ENCODE measurements at regions not wholly inside any gene's neighbourhood (a gene's known extent, or its start where the extent isn't known, plus 50 kb on each side); places are given as distances from the start of the nearest gene placed in this dataset.

DNA sequence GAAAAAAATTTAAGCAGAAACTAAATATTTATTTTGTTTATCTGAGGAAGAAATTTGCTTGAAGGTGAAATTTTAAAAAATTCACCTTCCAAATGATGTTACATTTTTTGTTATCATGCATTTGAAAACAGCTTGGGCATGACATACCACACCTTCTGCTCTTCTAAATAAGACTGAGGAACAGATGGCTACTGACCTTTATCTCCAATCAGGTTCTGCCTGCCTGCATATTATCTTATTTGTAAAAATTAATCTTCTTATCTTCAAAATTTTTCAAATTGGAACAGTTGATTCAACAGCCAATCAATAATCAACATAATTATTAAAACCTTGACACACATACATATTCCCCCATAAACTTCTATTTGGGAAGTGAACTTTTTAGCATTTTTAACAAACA is 641.8 kb upstream of the ZNF385D start:
- TF ChIP-seq JUN (IDR thresholded peaks at IDR 0.05; ENCODE audit: borderline replicate concordance, insufficient read depth, insufficient read length, low read depth) (no peak), POLR2AphosphoS5 (IDR thresholded peaks at IDR 0.05; ENCODE audit: insufficient read depth, low read depth, low read length) (no peak)
- Histone ChIP-seq H3K36me3 (ENCODE audit: control insufficient read depth in 2 of 2, extremely low read depth in 1 of 2, insufficient read depth in 2 of 2, low read length in 2 of 2) (no peaks in the 10 kb centered on the region), H3K4me2 (ENCODE audit: insufficient read depth, low read length) (no peak overlapping the region), H3K79me2 (ENCODE audit: control insufficient read depth, insufficient read depth, low read length) (no peaks in the 10 kb centered on the region), H3K27me3 (ENCODE audit: control insufficient read depth in 2 of 2, insufficient read depth in 2 of 2, low read length in 2 of 2) (no peaks in the 10 kb centered on the region), H4K20me1 (replicated peaks; ENCODE audit: control insufficient read depth, extremely low read depth, insufficient read depth, low read length) (no peaks in the 10 kb centered on the region), H3K4me1 (ENCODE audit: control insufficient read depth, extremely low read depth, insufficient read depth, low read length) (no peaks in the 10 kb centered on the region), H3K27ac (ENCODE audit: insufficient read depth, low read depth, low read length) (no peak overlapping the region), H3K9me1 (replicated peaks; ENCODE audit: control insufficient read depth, extremely low read depth, insufficient read depth, low read length) (no peaks in the 10 kb centered on the region), H2AFZ (ENCODE audit: low read depth, low read length) (no peak overlapping the region), H3K9ac (replicated peaks; ENCODE audit: extremely low read depth, insufficient read depth, low read length) (no peak overlapping the region), H3K4me3 (replicated peaks in 1 of 3; ENCODE audit: insufficient read depth in 1 of 3, low read depth in 1 of 3, low read length in 3 of 3) (no peak overlapping the region), H3K9me3 (replicated peaks; ENCODE audit: control insufficient read depth, insufficient read depth, low read length) (peaks cover 3% of the 10 kb centered on the region)
- no TSS peak for BruUV-seq (replicated peaks)
- no peak for FAIRE-seq
- intact Hi-C loops (cut with micrococcal nuclease) = no loop called here
- POLR2A ChIA-PET = no interaction called here
- no peak for DNase-seq (ENCODE audit: low read depth, low spot score)
- CTCF ChIA-PET = no interaction called here
- dilution Hi-C loops (cut with MboI; ENCODE audit: extremely low pct_ligation_motif_present, low sequenced_read_pairs) = no loop called here

DNA sequence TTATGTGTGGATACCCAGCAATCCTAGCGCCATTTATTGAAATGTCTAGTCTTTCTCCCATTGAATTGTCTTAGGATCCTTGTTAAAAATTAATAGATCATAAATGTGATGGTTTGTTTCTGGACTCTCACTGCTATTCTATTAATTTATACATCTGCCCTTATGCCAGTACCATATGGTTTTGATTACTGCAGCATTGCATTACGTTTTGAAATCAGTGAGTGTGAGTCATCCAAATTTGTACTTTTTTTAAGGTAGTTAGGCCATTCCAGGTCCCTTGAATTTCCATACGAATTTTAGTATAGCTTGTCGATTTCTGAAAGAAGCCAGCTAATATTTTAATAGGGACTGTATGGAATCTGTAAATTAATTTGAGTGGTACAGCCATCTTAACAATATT is 648.6 kb upstream of the ZNF385D start:
- dilution Hi-C loops (cut with MboI; ENCODE audit: extremely low pct_ligation_motif_present, low sequenced_read_pairs) (no loop called here), intact Hi-C loops (cut with micrococcal nuclease) (no loop called here)
- ChIA-PET POLR2A (no interaction called here), CTCF (no interaction called here)
- DNase-seq (ENCODE audit: low read depth, low spot score) (no peak), FAIRE-seq (no peak)
- no TSS peak for BruUV-seq (replicated peaks)
- Histone ChIP-seq H3K4me1 (ENCODE audit: control insufficient read depth, extremely low read depth, insufficient read depth, low read length) (no peaks in the 10 kb centered on the region), H2AFZ (ENCODE audit: low read depth, low read length) (no peak overlapping the region), H3K36me3 (ENCODE audit: control insufficient read depth in 2 of 2, extremely low read depth in 1 of 2, insufficient read depth in 2 of 2, low read length in 2 of 2) (no peaks in the 10 kb centered on the region), H3K9me1 (replicated peaks; ENCODE audit: control insufficient read depth, extremely low read depth, insufficient read depth, low read length) (no peaks in the 10 kb centered on the region), H3K9ac (replicated peaks; ENCODE audit: extremely low read depth, insufficient read depth, low read length) (no peak overlapping the region), H3K4me2 (ENCODE audit: insufficient read depth, low read length) (no peak overlapping the region), H3K27me3 (ENCODE audit: control insufficient read depth in 2 of 2, insufficient read depth in 2 of 2, low read length in 2 of 2) (no peaks in the 10 kb centered on the region), H3K27ac (ENCODE audit: insufficient read depth, low read depth, low read length) (no peak overlapping the region), H3K9me3 (replicated peaks; ENCODE audit: control insufficient read depth, insufficient read depth, low read length) (no peaks in the 10 kb centered on the region), H3K4me3 (replicated peaks in 1 of 3; ENCODE audit: insufficient read depth in 1 of 3, low read depth in 1 of 3, low read length in 3 of 3) (no peak overlapping the region), H4K20me1 (replicated peaks; ENCODE audit: control insufficient read depth, extremely low read depth, insufficient read depth, low read length) (no peaks in the 10 kb centered on the region), H3K79me2 (ENCODE audit: control insufficient read depth, insufficient read depth, low read length) (no peaks in the 10 kb centered on the region)
- no peak for TF ChIP-seq GATA2 (IDR thresholded peaks at IDR 0.05; ENCODE audit: insufficient read depth, insufficient read length, low read depth, low read length)
- no peak for TF ChIP-seq MYC (IDR thresholded peaks at IDR 0.05; ENCODE audit: low read depth, low read length)
- no peak for TF ChIP-seq POLR2AphosphoS5 (IDR thresholded peaks at IDR 0.05; ENCODE audit: insufficient read depth, low read depth, low read length)
- TF ChIP-seq, protein P1, sequence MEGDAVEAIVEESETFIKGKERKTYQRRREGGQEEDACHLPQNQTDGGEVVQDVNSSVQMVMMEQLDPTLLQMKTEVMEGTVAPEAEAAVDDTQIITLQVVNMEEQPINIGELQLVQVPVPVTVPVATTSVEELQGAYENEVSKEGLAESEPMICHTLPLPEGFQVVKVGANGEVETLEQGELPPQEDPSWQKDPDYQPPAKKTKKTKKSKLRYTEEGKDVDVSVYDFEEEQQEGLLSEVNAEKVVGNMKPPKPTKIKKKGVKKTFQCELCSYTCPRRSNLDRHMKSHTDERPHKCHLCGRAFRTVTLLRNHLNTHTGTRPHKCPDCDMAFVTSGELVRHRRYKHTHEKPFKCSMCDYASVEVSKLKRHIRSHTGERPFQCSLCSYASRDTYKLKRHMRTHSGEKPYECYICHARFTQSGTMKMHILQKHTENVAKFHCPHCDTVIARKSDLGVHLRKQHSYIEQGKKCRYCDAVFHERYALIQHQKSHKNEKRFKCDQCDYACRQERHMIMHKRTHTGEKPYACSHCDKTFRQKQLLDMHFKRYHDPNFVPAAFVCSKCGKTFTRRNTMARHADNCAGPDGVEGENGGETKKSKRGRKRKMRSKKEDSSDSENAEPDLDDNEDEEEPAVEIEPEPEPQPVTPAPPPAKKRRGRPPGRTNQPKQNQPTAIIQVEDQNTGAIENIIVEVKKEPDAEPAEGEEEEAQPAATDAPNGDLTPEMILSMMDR (IDR thresholded peaks at IDR 0.05; ENCODE audit: extremely low read depth in 1 of 2, insufficient read depth in 1 of 2, low read depth in 1 of 2, low read length in 2 of 2) = no peak
- no peak for TF ChIP-seq EZH2 (IDR thresholded peaks at IDR 0.05; ENCODE audit: borderline replicate concordance, low read depth, low read length, severe bottlenecking)
- no peak for TF ChIP-seq FOS (IDR thresholded peaks at IDR 0.05; ENCODE audit: borderline replicate concordance, insufficient read depth, low read length)
- TF ChIP-seq, protein P2, sequence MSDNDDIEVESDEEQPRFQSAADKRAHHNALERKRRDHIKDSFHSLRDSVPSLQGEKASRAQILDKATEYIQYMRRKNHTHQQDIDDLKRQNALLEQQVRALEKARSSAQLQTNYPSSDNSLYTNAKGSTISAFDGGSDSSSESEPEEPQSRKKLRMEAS (IDR thresholded peaks at IDR 0.05; ENCODE audit: insufficient read depth, insufficient read length) = no peak
- TF ChIP-seq JUN (IDR thresholded peaks at IDR 0.05; ENCODE audit: borderline replicate concordance, insufficient read depth, insufficient read length, low read depth) = no peak

Data from endothelial cell of umbilical vein (primary cell).